Spleen (tissue), 11 donors: ENCODE measurements at regions not wholly inside any gene's neighbourhood (a gene's known extent, or its start where the extent isn't known, plus 50 kb on each side); places are given as distances from the start of the nearest gene placed in this dataset.

ENCODE experiments used
- DNase-seq: peaks from one replicate; pipeline ENCODE4 v3.0.0-alpha.2; 2020
- H3K27ac ChIP-seq, 8 donors: fragments of 200-600 bp; sonication (generic) in 7 of 8; 1 replicate in 4 of 8; 2 replicates in 4 of 8; pipeline versions ENCODE4 v1.5.0 to v1.8.0; 2016 to 2021; ENCODE audit warnings: inconsistent platforms in 4 of 8, mild to moderate bottlenecking in 4 of 8, moderate library complexity in 1 of 8
- H3K27me3 ChIP-seq, 7 donors: fragments of 200-600 bp; sonication (generic) in 6 of 7; replicated peaks in 1 of 7; 1 replicate in 4 of 7; 2 replicates in 3 of 7; pipeline versions ENCODE4 v1.5.0 to v1.8.0; 2016 to 2021; ENCODE audit warnings: inconsistent platforms in 3 of 7, mild to moderate bottlenecking in 1 of 7
- H3K36me3 ChIP-seq, 6 donors: fragments of 200-600 bp; sonication (generic) in 5 of 6; 1 replicate in 4 of 6; 2 replicates in 2 of 6; pipeline versions ENCODE4 v1.5.0 to v1.8.0; 2016 to 2021; ENCODE audit warnings: inconsistent platforms in 2 of 6
- H3K4me1 ChIP-seq, 6 donors: fragments of 200-600 bp; sonication (generic) in 5 of 6; 1 replicate in 3 of 6; 2 replicates in 3 of 6; pipeline versions ENCODE4 v1.5.0 to v1.8.0; 2016 to 2021; ENCODE audit warnings: inconsistent platforms in 3 of 6
- H3K4me3 ChIP-seq, 8 donors: fragments of 200-600 bp; sonication (generic) in 7 of 8; 1 replicate in 4 of 8; 2 replicates in 4 of 8; pipeline versions ENCODE4 v1.5.0 to v1.8.0; 2016 to 2021; ENCODE audit warnings: inconsistent platforms in 4 of 8, mild to moderate bottlenecking in 4 of 8, moderate library complexity in 2 of 8
- H3K9me3 ChIP-seq, 8 donors: fragments of 200-600 bp; sonication (generic) in 7 of 8; 1 replicate in 4 of 8; 2 replicates in 4 of 8; pipeline versions ENCODE4 v1.5.0 to v1.8.0; 2016 to 2021; ENCODE audit warnings: inconsistent platforms in 4 of 8
- CTCF ChIP-seq, 11 experiments: fragments of 200-600 bp in 7 of 11; fragments of 450-650 bp in 4 of 11; sonication (generic) in 4 of 11; IDR thresholded peaks in 8 of 11; conservative IDR thresholded peaks in 3 of 11; 1 replicate in 7 of 11; 2 replicates in 4 of 11; pipeline versions ENCODE4 v1.4.0 to v1.8.0; 2016 to 2021; ENCODE audit warnings: antibody characterized with exemption in 11 of 11, inconsistent platforms in 4 of 11, mild to moderate bottlenecking in 1 of 11
- POLR2A ChIP-seq, 3 donors: fragments of 450-650 bp; IDR thresholded peaks; one replicate each; pipeline ENCODE4 v1.5.1; 2017; ENCODE audit warnings: antibody characterized with exemption in 3 of 3, mild to moderate bottlenecking in 1 of 3
- POLR2AphosphoS5 ChIP-seq, 3 donors: sonication (generic); formaldehyde crosslinking; IDR thresholded peaks; one replicate each; pipeline ENCODE4 v1.5.1; 2017; ENCODE audit warnings: antibody characterized with exemption in 3 of 3
- WGBS, 5 donors: extraction: QIAGEN DNeasy Blood & Tissue Kit in 3 of 5; methylation state at CpG; one replicate each; pipeline versions ENCODE4 v1.1.5 to v1.1.7; 2013 to 2018; 5-methylcytosine and 5-hydroxymethylcytosine counted together
- intact Hi-C: fragments of 100-400 bp; cut with DNase I; formaldehyde crosslinking; loops from one replicate; pipeline ENCODE4 v1.15.0; 2023; ENCODE audit warnings: low total_unique reads
- donor health status: healthy with polysubstance abuse.
- donor health status: DM: no; HTN: no; CAD: no; lungs with moderate emphysema.
- donor health status: DM: no; HTN: no; CAD: no.
- donor health status: Bipolar disorder and iron deficiency.
- donor health status: healthy.
- donor health status: DM: no; HTN: no; CAD: no.
- donor health status: DM: yes; HTN: yes; CAD: no.

GRCh38 chr4:174122705-174123104, 160.8 kb downstream of the FBXO8 start:
- WGBS, 5 donors, result 55 to 70% (median 59%) methylated on average over 1 of the region's 1 CpG
- Histone ChIP-seq H3K27me3 (peaks cover 0 to 65% (median 3%) of the 10 kb centered on the region in 7 donors), H3K9me3 (no peaks in the 10 kb centered on the region), H3K27ac (no peak overlapping the region), H3K4me1 (peaks cover 0 to 10% (median 0%) of the 10 kb centered on the region in 6 donors), H3K36me3 (no peaks in the 10 kb centered on the region), H3K4me3 (no peak overlapping the region)
- no peak for TF ChIP-seq POLR2AphosphoS5 (IDR thresholded peaks at IDR 0.05)
- TF ChIP-seq CTCF (IDR thresholded peaks at IDR 0.05 in 8 of 11, conservative IDR thresholded peaks at IDR 0.05 in 3 of 11), result no peak
- no peak for TF ChIP-seq POLR2A (IDR thresholded peaks at IDR 0.05)
- intact Hi-C loops, result loop anchor here (10.0 kb wide), 1 partner anchor 618 kb away; no protein-coding TSS in a partner anchor
- no peak for DNase-seq

GRCh38 chr4:174120446-174121295, 162.8 kb downstream of the FBXO8 start:
- no peak for DNase-seq
- H3K27me3 ChIP-seq, result peaks cover 0 to 76% (median 3%) of the 10 kb centered on the region in 7 donors

GRCh38 chr4:174119830-174120229, 163.6 kb downstream of the FBXO8 start:
- Histone ChIP-seq H3K9me3 (no peaks in the 10 kb centered on the region), H3K27ac (no peak overlapping the region), H3K4me3 (peak overlapping the region in 1 of 8 donors; percentile 19), H3K36me3 (no peaks in the 10 kb centered on the region), H3K27me3 (peaks cover 0 to 68% (median 3%) of the 10 kb centered on the region in 7 donors), H3K4me1 (peaks cover 0 to 10% (median 0%) of the 10 kb centered on the region in 6 donors)
- no peak for DNase-seq
- no peak for TF ChIP-seq POLR2A (IDR thresholded peaks at IDR 0.05)
- no peak for TF ChIP-seq POLR2AphosphoS5 (IDR thresholded peaks at IDR 0.05)
- no peak for TF ChIP-seq CTCF (IDR thresholded peaks at IDR 0.05 in 8 of 11, conservative IDR thresholded peaks at IDR 0.05 in 3 of 11)
- intact Hi-C loops, result loop anchor here (10.0 kb wide), 1 partner anchor 615 kb away; no protein-coding TSS in a partner anchor
- WGBS, 5 donors, result 46 to 57% (median 55%) methylated on average over 3 of the region's 3 CpGs

More at GRCh38 chr4:174120446-174121295, 162.8 kb downstream of the FBXO8 start:
- no peak overlapping the region for H3K27ac ChIP-seq
- no peak for TF ChIP-seq POLR2AphosphoS5 (IDR thresholded peaks at IDR 0.05)
- TF ChIP-seq POLR2A (IDR thresholded peaks at IDR 0.05), result no peak
- peak in 7 of 11 experiments; percentile 36 to 62 (median 48) for TF ChIP-seq CTCF (IDR thresholded peaks at IDR 0.05 in 8 of 11, conservative IDR thresholded peaks at IDR 0.05 in 3 of 11)
- peaks cover 0 to 10% (median 0%) of the 10 kb centered on the region in 6 donors for H3K4me1 ChIP-seq
- intact Hi-C loops, result loop anchor here (10.0 kb wide), 1 partner anchor 616 kb away; no protein-coding TSS in a partner anchor
- peak overlapping the region in 2 of 8 donors; percentile 19 to 32 for H3K4me3 ChIP-seq
- 18 to 22% (median 21%) methylated on average over 21 of the region's 21 CpGs for WGBS, 5 donors
- no peaks in the 10 kb centered on the region for H3K36me3 ChIP-seq
- H3K9me3 ChIP-seq, result no peaks in the 10 kb centered on the region

- no peaks in the 10 kb centered on the region for H3K9me3 ChIP-seq
- H3K4me3 ChIP-seq, result no peak overlapping the region
- DNase-seq, result no peak
- H3K36me3 ChIP-seq, result no peaks in the 10 kb centered on the region
- no peak for TF ChIP-seq POLR2AphosphoS5 (IDR thresholded peaks at IDR 0.05)
- no peak for TF ChIP-seq POLR2A (IDR thresholded peaks at IDR 0.05)
- no peak for TF ChIP-seq CTCF (IDR thresholded peaks at IDR 0.05 in 8 of 11, conservative IDR thresholded peaks at IDR 0.05 in 3 of 11)
- WGBS, 5 donors, result 87 to 93% (median 92%) methylated on average over 4 of the region's 4 CpGs
- no peak overlapping the region for H3K27ac ChIP-seq
- peaks cover 0 to 10% (median 0%) of the 10 kb centered on the region in 6 donors for H3K4me1 ChIP-seq
- H3K27me3 ChIP-seq, result peaks cover 0 to 62% (median 3%) of the 10 kb centered on the region in 7 donors
- intact Hi-C loops, result no loop called here
Measured at GRCh38 chr4:174119051-174119450, 164.4 kb downstream of the FBXO8 start.
